K562 (cell line): ENCODE measurements at regions not wholly inside any gene's neighbourhood (a gene's known extent, or its start where the extent isn't known, plus 50 kb on each side); places are given as distances from the start of the nearest gene placed in this dataset.

Experiments used
- ARID1B ChIP-seq: fragments of 450-650 bp; IDR thresholded peaks from 2 replicates; pipeline ENCODE4 v1.6.1; 2016; ENCODE audit warnings: antibody characterized with exemption, mild to moderate bottlenecking, inconsistent platforms
- CBFA2T2 ChIP-seq: fragments of 450-650 bp; conservative IDR thresholded peaks from 2 replicates; pipeline ENCODE4 v1.6.1; 2017; ENCODE audit warnings: mild to moderate bottlenecking
- DLX4 ChIP-seq: fragments of 250-450 bp; sonication (Bioruptor Pico); IDR thresholded peaks from 2 replicates; pipeline ENCODE4 v1.6.1; 2021; ENCODE audit warnings: mild to moderate bottlenecking
- HOXB6 ChIP-seq: fragments of 250-450 bp; sonication (Bioruptor Pico); IDR thresholded peaks from 2 replicates; pipeline ENCODE4 v1.5.1; 2022; ENCODE audit warnings: mild to moderate bottlenecking, borderline replicate concordance
- LARP7 ChIP-seq: fragments of 450-650 bp; IDR thresholded peaks from 2 replicates; pipeline ENCODE4 v1.6.1; 2016
- MYBL2 ChIP-seq, 2 experiments: fragments of 450-650 bp in 1 of 2; sonication (generic) in 1 of 2; formaldehyde crosslinking in 1 of 2; IDR thresholded peaks; 2 replicates each; pipeline versions ENCODE4 v1.6.1 to v1.8.1; 2017 to 2022; ENCODE audit warnings: borderline replicate concordance in 1 of 2, inconsistent platforms in 1 of 2, low read depth in 1 of 2, mild to moderate bottlenecking in 1 of 2, missing genetic modification reagents in 1 of 2, moderate library complexity in 1 of 2
- PCBP1 ChIP-seq: fragments of 200-400 bp; formaldehyde crosslinking; IDR thresholded peaks from 2 replicates; pipeline ENCODE4 v1.6.1; 2018; ENCODE audit warnings: mild to moderate bottlenecking, low read depth, low read length; ENCODE audit not compliant: poor library complexity, severe bottlenecking
- PYGO2 ChIP-seq: fragments of 450-650 bp; IDR thresholded peaks from 2 replicates; pipeline ENCODE4 v1.6.1; 2016; ENCODE audit warnings: mild to moderate bottlenecking, missing genetic modification characterization, moderate library complexity, missing compliant biosample characterization
- RREB1 ChIP-seq: fragments of 250-450 bp; sonication (Bioruptor Pico); IDR thresholded peaks from 2 replicates; pipeline ENCODE4 v1.4.0; 2020
- SP1 ChIP-seq: sonication (generic); formaldehyde crosslinking; IDR thresholded peaks from 2 replicates; pipeline ENCODE4 v1.8.1; 2022; ENCODE audit warnings: mild to moderate bottlenecking, missing genetic modification reagents
- STAT5A ChIP-seq: IDR thresholded peaks from 2 replicates; pipeline ENCODE4 v1.6.1; 2012; ENCODE audit warnings: low read length, inconsistent platforms, borderline replicate concordance
- XRCC5 ChIP-seq: fragments of 200-400 bp; formaldehyde crosslinking; IDR thresholded peaks from 2 replicates; pipeline ENCODE4 v1.6.1; 2017; ENCODE audit warnings: low read depth, mild to moderate bottlenecking, low read length
- TF ChIP-seq, protein P1 (sequence below): sonication (generic); formaldehyde crosslinking; IDR thresholded peaks from 2 replicates; pipeline ENCODE4 v1.8.0; 2022; ENCODE audit warnings: missing genetic modification reagents, mild to moderate bottlenecking, borderline replicate concordance
- TF ChIP-seq, protein P2 (sequence below): IDR thresholded peaks from 2 replicates; pipeline ENCODE4 v1.6.1; 2011; ENCODE audit warnings: borderline replicate concordance, low read depth, mild to moderate bottlenecking, moderate library complexity, low read length; ENCODE audit not compliant: insufficient read depth, poor library complexity, severe bottlenecking
- TF ChIP-seq, protein P3 (sequence below): fragments of 450-650 bp; IDR thresholded peaks from 2 replicates; pipeline ENCODE4 v1.6.1; 2016; ENCODE audit warnings: borderline replicate concordance

DNA sequence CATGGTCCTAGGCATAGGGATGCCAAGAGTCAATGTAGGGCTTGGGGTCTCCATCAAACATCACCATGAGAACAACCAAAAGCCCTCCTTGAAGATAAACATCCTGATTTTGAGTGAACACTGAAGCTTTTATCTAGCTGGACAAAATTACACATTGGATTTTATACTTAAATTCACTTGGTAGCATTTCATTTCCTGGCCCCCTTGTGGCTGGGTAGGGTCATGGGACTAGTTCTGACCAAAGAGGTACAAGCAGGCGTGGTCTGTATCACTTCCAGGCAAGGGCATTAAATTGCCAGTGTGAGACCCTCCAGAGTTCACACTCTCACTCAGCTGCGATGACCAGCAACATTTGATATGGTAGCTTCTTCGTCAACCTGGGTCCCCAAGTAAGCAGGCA is 320.3 kb downstream of the ACTL7B start (continued):
- no peak for TF ChIP-seq RREB1 (CRISPR knock-in tag)
- TF ChIP-seq PCBP1 = no peak
- no peak for TF ChIP-seq MYBL2 (IDR thresholded peaks at IDR 0.05; ENCODE audit: low read depth)
- no peak for TF ChIP-seq MYBL2 (CRISPR knock-in tag; IDR thresholded peaks at IDR 0.05; ENCODE audit: borderline replicate concordance)
- TF ChIP-seq, protein P1, sequence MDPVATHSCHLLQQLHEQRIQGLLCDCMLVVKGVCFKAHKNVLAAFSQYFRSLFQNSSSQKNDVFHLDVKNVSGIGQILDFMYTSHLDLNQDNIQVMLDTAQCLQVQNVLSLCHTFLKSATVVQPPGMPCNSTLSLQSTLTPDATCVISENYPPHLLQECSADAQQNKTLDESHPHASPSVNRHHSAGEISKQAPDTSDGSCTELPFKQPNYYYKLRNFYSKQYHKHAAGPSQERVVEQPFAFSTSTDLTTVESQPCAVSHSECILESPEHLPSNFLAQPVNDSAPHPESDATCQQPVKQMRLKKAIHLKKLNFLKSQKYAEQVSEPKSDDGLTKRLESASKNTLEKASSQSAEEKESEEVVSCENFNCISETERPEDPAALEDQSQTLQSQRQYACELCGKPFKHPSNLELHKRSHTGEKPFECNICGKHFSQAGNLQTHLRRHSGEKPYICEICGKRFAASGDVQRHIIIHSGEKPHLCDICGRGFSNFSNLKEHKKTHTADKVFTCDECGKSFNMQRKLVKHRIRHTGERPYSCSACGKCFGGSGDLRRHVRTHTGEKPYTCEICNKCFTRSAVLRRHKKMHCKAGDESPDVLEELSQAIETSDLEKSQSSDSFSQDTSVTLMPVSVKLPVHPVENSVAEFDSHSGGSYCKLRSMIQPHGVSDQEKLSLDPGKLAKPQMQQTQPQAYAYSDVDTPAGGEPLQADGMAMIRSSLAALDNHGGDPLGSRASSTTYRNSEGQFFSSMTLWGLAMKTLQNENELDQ (CRISPR knock-in tag) = no peak
- TF ChIP-seq ARID1B = no peak
- no peak for TF ChIP-seq LARP7
- TF ChIP-seq DLX4 (CRISPR knock-in tag) = no peak
- TF ChIP-seq PYGO2 (tag) = no peak
- TF ChIP-seq, protein P2, sequence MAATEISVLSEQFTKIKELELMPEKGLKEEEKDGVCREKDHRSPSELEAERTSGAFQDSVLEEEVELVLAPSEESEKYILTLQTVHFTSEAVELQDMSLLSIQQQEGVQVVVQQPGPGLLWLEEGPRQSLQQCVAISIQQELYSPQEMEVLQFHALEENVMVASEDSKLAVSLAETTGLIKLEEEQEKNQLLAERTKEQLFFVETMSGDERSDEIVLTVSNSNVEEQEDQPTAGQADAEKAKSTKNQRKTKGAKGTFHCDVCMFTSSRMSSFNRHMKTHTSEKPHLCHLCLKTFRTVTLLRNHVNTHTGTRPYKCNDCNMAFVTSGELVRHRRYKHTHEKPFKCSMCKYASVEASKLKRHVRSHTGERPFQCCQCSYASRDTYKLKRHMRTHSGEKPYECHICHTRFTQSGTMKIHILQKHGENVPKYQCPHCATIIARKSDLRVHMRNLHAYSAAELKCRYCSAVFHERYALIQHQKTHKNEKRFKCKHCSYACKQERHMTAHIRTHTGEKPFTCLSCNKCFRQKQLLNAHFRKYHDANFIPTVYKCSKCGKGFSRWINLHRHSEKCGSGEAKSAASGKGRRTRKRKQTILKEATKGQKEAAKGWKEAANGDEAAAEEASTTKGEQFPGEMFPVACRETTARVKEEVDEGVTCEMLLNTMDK = peak; percentile 91
- TF ChIP-seq XRCC5 = no peak
- no peak for TF ChIP-seq HOXB6 (CRISPR knock-in tag)
- TF ChIP-seq STAT5A = no peak
- TF ChIP-seq, protein P3, sequence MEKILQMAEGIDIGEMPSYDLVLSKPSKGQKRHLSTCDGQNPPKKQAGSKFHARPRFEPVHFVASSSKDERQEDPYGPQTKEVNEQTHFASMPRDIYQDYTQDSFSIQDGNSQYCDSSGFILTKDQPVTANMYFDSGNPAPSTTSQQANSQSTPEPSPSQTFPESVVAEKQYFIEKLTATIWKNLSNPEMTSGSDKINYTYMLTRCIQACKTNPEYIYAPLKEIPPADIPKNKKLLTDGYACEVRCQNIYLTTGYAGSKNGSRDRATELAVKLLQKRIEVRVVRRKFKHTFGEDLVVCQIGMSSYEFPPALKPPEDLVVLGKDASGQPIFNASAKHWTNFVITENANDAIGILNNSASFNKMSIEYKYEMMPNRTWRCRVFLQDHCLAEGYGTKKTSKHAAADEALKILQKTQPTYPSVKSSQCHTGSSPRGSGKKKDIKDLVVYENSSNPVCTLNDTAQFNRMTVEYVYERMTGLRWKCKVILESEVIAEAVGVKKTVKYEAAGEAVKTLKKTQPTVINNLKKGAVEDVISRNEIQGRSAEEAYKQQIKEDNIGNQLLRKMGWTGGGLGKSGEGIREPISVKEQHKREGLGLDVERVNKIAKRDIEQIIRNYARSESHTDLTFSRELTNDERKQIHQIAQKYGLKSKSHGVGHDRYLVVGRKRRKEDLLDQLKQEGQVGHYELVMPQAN = no peak
- no peak for TF ChIP-seq CBFA2T2
- TF ChIP-seq SP1 (CRISPR knock-in tag) = no peak
